ENCODE measurements at regions not wholly inside any gene's neighbourhood (a gene's known extent, or its start where the extent isn't known, plus 50 kb on each side); places are given as distances from the start of the nearest gene placed in this dataset.

DNA sequence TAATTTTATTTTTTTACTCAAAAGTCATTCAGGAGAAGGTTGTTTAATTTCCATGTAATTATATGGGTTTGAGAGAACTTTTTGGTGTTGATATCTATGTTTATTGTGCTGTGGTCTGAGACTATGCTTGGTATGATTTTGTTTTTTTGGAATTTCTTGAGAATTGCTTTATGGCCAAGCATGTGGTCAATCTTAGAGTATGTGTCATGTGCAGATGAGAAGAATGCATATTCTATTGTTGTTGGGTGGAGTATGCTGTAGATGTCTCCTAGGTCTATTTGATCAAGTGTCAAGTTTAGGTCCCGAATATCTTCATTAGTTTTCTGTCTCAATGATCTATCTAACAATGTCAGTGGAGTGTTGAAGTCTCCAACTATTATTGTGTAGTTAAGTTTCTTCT lies 134.9 kb downstream of the HMHB1 start:
- DNase-seq (ENCODE audit: low read depth in 1 of 2, low spot score in 2 of 2), result no peak
- H3K4me1 ChIP-seq (replicated peaks), result no peaks in the 10 kb centered on the region
- H3K27ac ChIP-seq, result no peak overlapping the region
- H3K36me3 ChIP-seq, result no peaks in the 10 kb centered on the region
- no peak overlapping the region for H3K4me3 ChIP-seq
- no peaks in the 10 kb centered on the region for H3K9me3 ChIP-seq (replicated peaks)
- H3K27me3 ChIP-seq (replicated peaks), result no peaks in the 10 kb centered on the region

DNA sequence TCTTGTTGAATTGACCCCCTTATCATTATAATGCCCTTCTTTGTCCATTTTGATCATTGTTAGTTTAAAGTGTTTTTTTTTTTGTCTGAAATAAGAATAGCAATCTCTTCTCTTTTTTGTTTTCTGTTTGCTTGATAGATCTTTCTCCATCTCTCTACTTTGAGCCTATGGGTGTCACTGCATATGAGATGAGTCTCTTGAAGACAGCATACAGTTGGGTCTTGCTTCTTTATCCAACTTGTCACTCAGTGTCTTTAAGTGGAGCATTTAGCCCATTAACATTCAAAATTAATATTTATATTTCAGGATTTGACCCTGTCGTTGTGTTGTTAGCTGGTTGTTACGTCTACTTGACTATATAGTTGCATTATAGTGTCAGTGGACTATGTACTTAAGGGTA lies 135.4 kb downstream of the HMHB1 start:
- Histone ChIP-seq H3K27me3 (replicated peaks) (no peaks in the 10 kb centered on the region), H3K4me3 (no peak overlapping the region), H3K4me1 (replicated peaks) (no peaks in the 10 kb centered on the region), H3K27ac (no peak overlapping the region), H3K9me3 (replicated peaks) (no peaks in the 10 kb centered on the region), H3K36me3 (no peaks in the 10 kb centered on the region)
- DNase-seq (ENCODE audit: low read depth in 1 of 2, low spot score in 2 of 2), result no peak

DNA sequence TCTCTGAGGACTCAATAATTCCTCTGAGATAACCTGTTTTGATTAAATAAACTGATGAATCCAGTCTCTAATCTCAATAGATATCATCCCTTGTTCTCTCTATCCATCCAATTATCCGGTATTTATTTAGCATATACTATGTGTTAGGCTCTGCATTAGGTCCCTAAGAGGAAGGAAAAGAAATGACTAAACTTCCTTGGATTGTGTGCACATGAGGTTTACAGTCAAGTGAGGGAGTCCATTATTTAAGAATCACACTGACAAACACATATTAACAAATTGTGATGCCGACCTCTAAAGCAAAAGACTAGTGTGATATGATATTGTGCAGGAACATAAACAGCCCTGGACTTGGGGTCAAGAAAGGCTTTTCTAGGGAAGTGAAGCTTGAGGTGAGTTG lies 140.8 kb downstream of the HMHB1 start:
- Histone ChIP-seq H3K36me3 (no peaks in the 10 kb centered on the region), H3K9me3 (replicated peaks) (no peaks in the 10 kb centered on the region), H3K4me1 (replicated peaks) (no peaks in the 10 kb centered on the region), H3K4me3 (no peak overlapping the region), H3K27ac (no peak overlapping the region), H3K27me3 (replicated peaks) (no peaks in the 10 kb centered on the region)
- no peak for DNase-seq (ENCODE audit: low read depth in 1 of 2, low spot score in 2 of 2)

DNA sequence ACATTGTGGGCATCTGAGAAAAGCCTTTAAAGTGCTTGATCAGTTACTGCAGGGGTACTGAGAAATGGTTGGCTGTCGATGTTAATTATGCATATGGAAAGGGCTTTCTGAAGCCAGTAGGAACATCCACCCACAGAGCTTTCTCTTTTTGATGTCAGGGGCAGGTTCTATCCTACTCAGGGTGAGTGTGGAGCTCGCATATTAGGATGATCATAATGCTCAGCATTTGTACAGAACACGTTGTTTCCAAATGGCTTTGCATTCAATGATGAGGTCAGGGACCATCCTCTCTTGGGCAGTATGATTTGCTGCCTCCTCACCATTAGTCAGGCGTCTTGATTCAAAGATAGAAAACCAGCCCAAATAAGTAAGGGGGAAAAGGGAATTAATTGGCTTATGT lies 141.9 kb downstream of the HMHB1 start:
- H3K4me3 ChIP-seq, result no peak overlapping the region
- H3K27me3 ChIP-seq (replicated peaks), result no peaks in the 10 kb centered on the region
- no peaks in the 10 kb centered on the region for H3K9me3 ChIP-seq (replicated peaks)
- H3K4me1 ChIP-seq (replicated peaks), result no peaks in the 10 kb centered on the region
- no peak for DNase-seq (ENCODE audit: low read depth in 1 of 2, low spot score in 2 of 2)
- H3K27ac ChIP-seq, result no peak overlapping the region
- no peaks in the 10 kb centered on the region for H3K36me3 ChIP-seq

DNA sequence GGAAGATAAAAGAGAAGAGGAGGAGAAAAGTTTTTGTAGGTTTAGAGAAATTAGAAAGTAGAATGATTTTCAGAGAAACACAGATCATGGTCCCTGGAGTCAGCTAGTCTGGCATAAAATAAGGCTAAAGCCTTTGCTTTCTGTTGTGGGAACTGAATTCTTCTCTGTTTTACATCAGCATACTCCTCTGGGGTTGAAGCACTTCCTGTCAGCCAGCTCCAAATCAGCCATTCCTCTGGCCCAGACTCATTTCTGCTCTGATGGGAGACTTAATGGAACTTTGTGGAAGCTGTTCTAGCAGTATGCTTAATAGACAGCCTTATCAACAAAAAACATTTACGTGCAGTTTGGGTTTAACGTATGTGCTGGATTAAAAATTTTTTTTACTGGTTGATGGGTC lies 143.2 kb downstream of the HMHB1 start:
- no peak overlapping the region for H3K27ac ChIP-seq
- H3K9me3 ChIP-seq (replicated peaks), result no peaks in the 10 kb centered on the region
- H3K4me3 ChIP-seq, result no peak overlapping the region
- no peaks in the 10 kb centered on the region for H3K4me1 ChIP-seq (replicated peaks)
- no peak for DNase-seq (ENCODE audit: low read depth in 1 of 2, low spot score in 2 of 2)
- no peaks in the 10 kb centered on the region for H3K27me3 ChIP-seq (replicated peaks)
- no peaks in the 10 kb centered on the region for H3K36me3 ChIP-seq

DNA sequence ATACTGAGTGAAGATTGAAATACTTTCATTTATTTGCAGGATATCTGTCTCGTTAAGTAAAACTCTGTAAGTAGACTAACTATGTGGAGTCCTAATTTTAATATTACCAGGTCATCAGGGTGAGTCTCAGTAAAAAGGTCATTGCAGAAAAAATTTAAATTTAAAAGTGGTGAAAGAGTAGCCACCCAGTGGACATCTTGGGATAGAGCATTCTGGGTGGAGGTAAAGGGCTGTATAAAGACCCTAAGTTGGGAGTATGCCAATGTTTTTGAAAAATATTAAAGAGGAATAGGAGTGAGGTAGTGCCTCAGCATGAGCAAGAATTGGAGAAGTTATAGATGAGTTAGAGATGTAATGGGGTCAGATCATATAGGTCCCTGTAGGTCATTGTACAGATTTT lies 145.5 kb downstream of the HMHB1 start:
- no peak for DNase-seq (ENCODE audit: low read depth in 1 of 2, low spot score in 2 of 2)
- H3K27ac ChIP-seq, result no peak overlapping the region
- H3K27me3 ChIP-seq (replicated peaks), result no peaks in the 10 kb centered on the region
- no peaks in the 10 kb centered on the region for H3K9me3 ChIP-seq (replicated peaks)
- H3K36me3 ChIP-seq, result no peaks in the 10 kb centered on the region
- no peaks in the 10 kb centered on the region for H3K4me1 ChIP-seq (replicated peaks)
- no peak overlapping the region for H3K4me3 ChIP-seq

DNA sequence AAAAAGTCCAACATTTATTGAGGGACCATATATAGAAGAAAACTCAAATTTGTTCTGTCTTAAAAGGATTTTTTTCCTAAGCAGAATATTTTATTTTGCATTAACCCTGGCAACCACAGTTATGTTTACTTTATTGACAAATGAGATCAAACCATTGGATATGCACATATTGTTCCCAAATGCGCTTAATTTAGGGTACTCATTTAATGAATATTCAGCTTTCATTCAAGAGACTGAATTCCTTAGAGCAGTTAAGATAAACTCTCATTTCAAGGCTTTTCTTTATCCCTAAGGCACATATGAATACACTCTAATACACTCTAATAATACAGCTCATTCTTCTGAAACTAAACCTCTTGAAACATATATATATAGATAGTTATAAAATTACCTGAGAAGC lies 150.2 kb downstream of the HMHB1 start:
- Histone ChIP-seq H3K4me1 (replicated peaks) (peaks cover 11% of the 10 kb centered on the region), H3K27me3 (replicated peaks) (no peaks in the 10 kb centered on the region), H3K36me3 (no peaks in the 10 kb centered on the region), H3K27ac (no peak overlapping the region), H3K9me3 (replicated peaks) (no peaks in the 10 kb centered on the region), H3K4me3 (no peak overlapping the region)
- no peak for DNase-seq (ENCODE audit: low read depth in 1 of 2, low spot score in 2 of 2)

DNA sequence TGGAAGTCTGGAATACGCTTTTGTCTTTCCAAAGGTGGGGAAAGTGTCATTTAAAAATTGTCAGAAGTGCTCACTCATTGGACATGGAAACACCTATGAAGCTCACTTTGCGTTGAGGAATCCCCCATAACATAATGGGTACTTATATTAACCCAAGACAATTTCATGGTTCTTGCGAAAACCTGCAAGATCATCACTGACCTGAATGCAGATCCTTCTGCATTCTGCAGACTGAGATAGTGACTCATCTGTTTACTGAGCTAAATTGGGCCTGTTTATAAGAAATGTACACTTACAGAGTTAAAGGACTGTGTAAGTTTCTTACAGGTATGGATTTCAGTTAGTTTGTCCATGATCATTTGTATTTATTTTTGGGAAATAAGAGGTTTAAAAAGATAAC lies 153.0 kb downstream of the HMHB1 start:
- Histone ChIP-seq H3K9me3 (replicated peaks) (no peaks in the 10 kb centered on the region), H3K4me3 (no peak overlapping the region), H3K4me1 (replicated peaks) (peaks cover 11% of the 10 kb centered on the region), H3K27ac (no peak overlapping the region), H3K27me3 (replicated peaks) (no peaks in the 10 kb centered on the region), H3K36me3 (no peaks in the 10 kb centered on the region)
- no peak for DNase-seq (ENCODE audit: low read depth in 1 of 2, low spot score in 2 of 2)

DNA sequence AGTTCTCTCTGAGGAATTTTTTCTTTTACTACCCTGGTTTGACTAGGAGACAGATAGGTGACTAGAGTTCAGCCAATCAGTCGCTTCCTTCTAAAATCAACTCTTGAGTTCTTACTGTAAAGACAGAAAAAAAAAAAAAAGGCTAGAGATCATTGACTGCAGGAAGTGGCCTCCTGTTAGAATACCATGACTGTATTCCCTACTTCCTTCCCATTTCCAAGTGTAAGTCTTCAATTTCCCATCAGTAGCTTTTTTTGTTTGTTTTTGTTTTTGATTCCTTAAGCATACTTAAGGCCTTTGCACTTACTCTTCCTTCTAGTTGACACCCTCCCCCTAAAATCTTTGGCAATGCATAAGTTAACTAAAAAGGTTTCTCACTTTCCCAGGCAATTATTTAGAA lies 154.3 kb downstream of the HMHB1 start:
- Histone ChIP-seq H3K36me3 (no peaks in the 10 kb centered on the region), H3K27ac (no peak overlapping the region), H3K4me1 (replicated peaks) (peaks cover 11% of the 10 kb centered on the region), H3K27me3 (replicated peaks) (no peaks in the 10 kb centered on the region), H3K4me3 (no peak overlapping the region), H3K9me3 (replicated peaks) (no peaks in the 10 kb centered on the region)
- no peak for DNase-seq (ENCODE audit: low read depth in 1 of 2, low spot score in 2 of 2)

DNA sequence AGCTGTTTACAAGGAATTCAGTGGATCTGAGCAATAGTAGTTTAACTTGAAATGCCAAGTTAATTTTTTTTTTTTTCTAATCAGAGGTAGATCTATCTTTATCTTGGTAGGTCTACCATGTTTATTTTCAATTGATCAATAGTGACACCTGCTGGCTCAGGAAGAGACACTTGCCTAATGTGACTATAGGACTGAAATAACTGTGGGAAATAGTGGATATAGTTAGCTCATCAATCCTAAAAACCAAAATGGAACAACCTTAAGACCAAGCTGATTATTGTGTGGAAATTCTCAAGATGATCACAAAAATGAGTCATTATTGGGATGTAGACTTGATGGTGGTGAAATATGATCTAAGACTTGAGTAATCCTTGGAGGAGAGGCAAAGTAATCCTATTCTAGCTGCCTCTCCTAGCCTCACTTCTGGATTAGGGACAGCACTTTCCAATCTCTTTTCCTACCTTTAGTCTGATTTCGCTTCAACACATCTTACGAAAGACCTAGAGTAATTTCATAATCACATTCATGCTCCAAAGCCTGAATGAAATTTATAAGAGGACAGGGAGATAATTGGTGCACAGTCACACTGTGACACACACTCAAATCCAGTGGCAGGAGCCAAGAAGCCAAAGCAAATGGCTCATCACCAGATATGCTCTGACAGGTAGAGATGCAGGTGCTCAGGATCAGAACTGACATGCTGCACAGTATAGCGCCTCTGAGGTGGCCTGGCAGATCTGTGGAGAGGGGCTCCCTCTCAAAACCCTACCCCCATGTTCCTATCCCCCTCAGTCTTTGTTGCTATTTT lies 156.3 kb downstream of the HMHB1 start:
- no peaks in the 10 kb centered on the region for H3K9me3 ChIP-seq (replicated peaks)
- no peaks in the 10 kb centered on the region for H3K36me3 ChIP-seq
- H3K4me1 ChIP-seq (replicated peaks), result peaks cover 11% of the 10 kb centered on the region
- DNase-seq (ENCODE audit: low read depth in 1 of 2, low spot score in 2 of 2), result peak in 1 of 2 experiments; percentile 47
- H3K4me3 ChIP-seq, result no peak overlapping the region
- no peak overlapping the region for H3K27ac ChIP-seq
- H3K27me3 ChIP-seq (replicated peaks), result no peaks in the 10 kb centered on the region

DNA sequence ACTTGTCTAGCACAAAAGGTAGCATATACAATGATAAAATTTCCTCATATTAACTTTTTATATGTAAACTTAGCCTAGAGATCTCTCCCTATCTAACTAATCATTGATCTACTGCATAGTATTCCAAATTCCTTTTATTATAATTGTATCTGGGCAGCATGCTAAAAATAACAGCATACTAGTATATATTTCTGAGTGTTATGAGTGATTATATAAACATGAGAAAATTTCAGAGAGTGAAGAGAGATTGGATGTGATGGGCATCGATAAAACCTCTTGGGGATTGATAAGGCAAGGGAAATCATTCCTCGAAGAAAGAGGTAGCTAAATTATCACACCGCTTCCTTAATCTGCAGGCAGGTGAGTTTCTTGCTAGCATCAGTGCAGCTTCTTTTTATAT lies 158.2 kb downstream of the HMHB1 start:
- no peak overlapping the region for H3K4me3 ChIP-seq
- H3K36me3 ChIP-seq, result no peaks in the 10 kb centered on the region
- peaks cover 4% of the 10 kb centered on the region for H3K4me1 ChIP-seq (replicated peaks)
- H3K27me3 ChIP-seq (replicated peaks), result no peaks in the 10 kb centered on the region
- no peaks in the 10 kb centered on the region for H3K9me3 ChIP-seq (replicated peaks)
- H3K27ac ChIP-seq, result no peak overlapping the region
- no peak for DNase-seq (ENCODE audit: low read depth in 1 of 2, low spot score in 2 of 2)

DNA sequence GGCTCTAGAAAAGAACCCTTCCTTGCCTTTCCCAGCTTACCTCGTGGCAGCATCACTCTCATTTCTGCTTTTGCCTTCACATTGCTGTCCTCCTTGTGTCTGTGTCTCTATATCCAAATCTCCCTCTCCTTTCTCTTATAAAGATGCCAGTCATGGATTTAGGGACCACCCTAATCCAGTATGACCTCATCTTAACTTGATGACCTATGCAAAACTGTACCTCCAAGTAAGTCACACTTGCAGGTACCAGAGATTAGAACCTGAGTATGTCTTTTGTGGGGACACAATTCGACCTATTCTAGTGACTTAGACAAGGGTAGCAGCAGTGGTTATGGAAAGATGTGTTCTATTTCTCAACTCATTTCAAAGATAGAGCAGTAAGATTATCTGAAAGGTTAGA lies 160.1 kb downstream of the HMHB1 start:
- DNase-seq (ENCODE audit: low read depth in 1 of 2, low spot score in 2 of 2), result no peak
- Histone ChIP-seq H3K9me3 (replicated peaks) (no peaks in the 10 kb centered on the region), H3K27ac (no peak overlapping the region), H3K4me3 (no peak overlapping the region), H3K27me3 (replicated peaks) (no peaks in the 10 kb centered on the region), H3K36me3 (no peaks in the 10 kb centered on the region), H3K4me1 (replicated peaks) (no peaks in the 10 kb centered on the region)

DNA sequence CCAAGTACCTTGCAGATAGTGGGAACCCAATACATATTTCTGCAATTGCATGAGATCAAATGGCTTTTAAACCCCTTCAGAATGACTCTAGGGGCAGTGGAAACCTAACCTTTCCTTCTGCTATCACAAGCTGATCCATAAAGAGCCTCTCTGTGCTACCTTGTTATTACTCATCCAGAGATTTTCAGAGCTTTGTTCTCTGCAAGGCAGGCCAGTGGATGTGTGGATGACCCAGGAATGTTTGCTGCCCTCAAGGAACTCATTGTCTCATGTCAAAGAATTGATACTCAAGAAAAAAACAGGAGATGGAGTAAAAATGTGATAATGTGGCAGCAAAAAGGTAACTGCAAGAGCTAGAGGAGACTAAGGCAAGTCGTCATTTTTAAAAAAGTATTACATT lies 164.1 kb downstream of the HMHB1 start:
- Histone ChIP-seq H3K27me3 (replicated peaks) (no peaks in the 10 kb centered on the region), H3K36me3 (no peaks in the 10 kb centered on the region), H3K4me3 (no peak overlapping the region), H3K4me1 (replicated peaks) (no peaks in the 10 kb centered on the region; the same call in 1 of the 2 replicates), H3K27ac (no peak overlapping the region), H3K9me3 (replicated peaks) (no peaks in the 10 kb centered on the region)
- no peak for DNase-seq (ENCODE audit: low read depth in 1 of 2, low spot score in 2 of 2)

DNA sequence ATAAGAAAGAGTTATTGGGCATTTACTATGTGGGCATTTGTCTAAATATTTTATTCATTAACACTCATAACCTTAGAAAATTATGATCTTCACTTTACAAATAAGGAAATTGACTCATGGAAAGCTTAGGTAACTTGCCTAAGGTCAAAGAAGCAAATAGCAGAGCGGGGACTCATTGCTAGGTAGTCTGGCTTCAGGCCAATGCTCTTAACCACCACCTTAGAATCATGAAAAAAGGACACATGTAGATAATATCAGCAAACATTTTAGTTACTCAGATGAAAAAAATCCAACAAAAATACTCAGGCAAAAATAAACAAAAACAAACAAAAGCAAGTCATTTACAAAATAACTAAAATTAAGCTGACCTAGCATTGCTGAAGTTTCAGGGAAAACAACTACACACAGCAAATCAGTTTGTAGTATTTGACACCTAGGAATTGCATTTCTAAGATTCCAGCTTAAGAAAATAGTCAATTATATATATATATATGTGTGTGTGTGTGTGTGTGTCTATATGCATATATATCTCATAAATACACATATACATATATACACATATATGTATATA lies 166.0 kb downstream of the HMHB1 start:
- no peak overlapping the region for H3K4me3 ChIP-seq
- DNase-seq (ENCODE audit: low read depth in 1 of 2, low spot score in 2 of 2), result no peak
- no peaks in the 10 kb centered on the region for H3K36me3 ChIP-seq
- no peaks in the 10 kb centered on the region for H3K27me3 ChIP-seq (replicated peaks)
- no peaks in the 10 kb centered on the region for H3K9me3 ChIP-seq (replicated peaks)
- no peak overlapping the region for H3K27ac ChIP-seq
- no peaks in the 10 kb centered on the region; the same call in 1 of the 2 replicates for H3K4me1 ChIP-seq (replicated peaks)

All from SJSA1 (cell line).